Heart right ventricle (tissue), 16 donors: ENCODE measurements at regions not wholly inside any gene's neighbourhood (a gene's known extent, or its start where the extent isn't known, plus 50 kb on each side); places are given as distances from the start of the nearest gene placed in this dataset.

Experiments
- ATAC-seq, 8 donors: fragments of 200-7000 bp; cut with Tn5 transposase; one replicate each; pipeline ENCODE4 v1.9.1; 2020; ENCODE audit warnings: mild to moderate bottlenecking in 8 of 8, moderate library complexity in 8 of 8, moderate number of reproducible peaks in 1 of 8
- DNase-seq, 2 donors: peaks; one replicate each; pipeline ENCODE4 v3.0.0-alpha.2; 2020
- H3K27ac ChIP-seq, 10 donors: fragments of 200-600 bp; sonication (generic) in 2 of 10; one replicate each; pipeline versions ENCODE4 v1.5.0 to v1.8.0; 2020 to 2022; ENCODE audit warnings: mild to moderate bottlenecking in 3 of 10
- H3K27me3 ChIP-seq, 7 donors: fragments of 200-600 bp; one replicate each; pipeline ENCODE4 v1.8.0; 2021 to 2022; ENCODE audit warnings: mild to moderate bottlenecking in 2 of 7
- H3K36me3 ChIP-seq, 9 donors: fragments of 200-600 bp; sonication (generic) in 1 of 9; one replicate each; pipeline versions ENCODE4 v1.5.0 to v1.8.0; 2020 to 2022; ENCODE audit warnings: mild to moderate bottlenecking in 2 of 9
- H3K4me1 ChIP-seq, 9 donors: fragments of 200-600 bp; sonication (generic) in 1 of 9; one replicate each; pipeline versions ENCODE4 v1.5.0 to v1.8.0; 2020 to 2022; ENCODE audit warnings: mild to moderate bottlenecking in 4 of 9
- H3K4me3 ChIP-seq, 10 donors: fragments of 200-600 bp; sonication (generic) in 2 of 10; one replicate each; pipeline versions ENCODE4 v1.5.0 to v1.8.0; 2020 to 2022; ENCODE audit warnings: mild to moderate bottlenecking in 7 of 10, moderate library complexity in 2 of 10
- H3K9me3 ChIP-seq, 11 donors: fragments of 200-600 bp in 10 of 11; sonication (generic) in 2 of 11; one replicate each; pipeline versions ENCODE4 v1.5.0 to v1.8.0; 2013 to 2022; ENCODE audit warnings: mild to moderate bottlenecking in 2 of 11, control low read depth in 1 of 11, moderate library complexity in 1 of 11
- WGBS, 2 donors: extraction: QIAGEN DNeasy Blood & Tissue Kit; methylation state at CpG; one replicate each; pipeline ENCODE4 v1.1.7; 2013; ENCODE audit warnings: inconsistent platforms in 1 of 2; 5-methylcytosine and 5-hydroxymethylcytosine counted together
- intact Hi-C, 10 donors: fragments of 100-400 bp; cut with DNase I; formaldehyde crosslinking; loops; one replicate each; pipeline versions ENCODE4 v1.11.1 to v1.14.2; 2022
- TF ChIP-seq, protein P1 (sequence below), 9 donors: fragments of 200-600 bp; sonication (generic) in 2 of 9; IDR thresholded peaks; one replicate each; pipeline versions ENCODE4 v1.5.0 to v1.8.0; 2021 to 2022; ENCODE audit warnings: antibody characterized with exemption in 9 of 9, mild to moderate bottlenecking in 5 of 9, moderate library complexity in 1 of 9
- donor health status: Arrhythmogenic right ventricular cardiomyopathy.
- donor health status: ischemic (EF 13 %, LVEDD 7.1; RV severe dilation, severe dysfunction).
- donor health status: healthy with polysubstance abuse.
- donor health status: DM: no; HTN: yes; CAD: no.
- donor health status: DM: no; HTN: no; CAD: no.
- donor health status: ischemic (EF 25% LVEDD 6.9; RV normal size, moderate dysfunction).
- donor health status: ischemic (EF 25% LVEDD 5.7; RV mildly dilated, moderate dysfunction).
- donor health status: healthy.
- donor health status: DM: yes; HTN: yes; CAD: no.
- donor health status: Ischemic cardiomyopathy.
- donor health status: ischemic (EF 35%, LVEDD 5.7; RV mildly dilated, moderate dysfunction).
- donor health status: nonischemic (EF 11% LVEDD 7.7; RV severe dilation, severe dysfunction).
- donor health status: DM: yes; HTN: yes; CAD: no.
- donor health status: PGD.
- donor health status: ischemic (EF 29% LVEDD 5.4; RV normal size, mild dysfunction).
- donor health status: nonischemic (EF 23%, LVEDD 6.1; RV moderate dilation, normal function).

DNA sequence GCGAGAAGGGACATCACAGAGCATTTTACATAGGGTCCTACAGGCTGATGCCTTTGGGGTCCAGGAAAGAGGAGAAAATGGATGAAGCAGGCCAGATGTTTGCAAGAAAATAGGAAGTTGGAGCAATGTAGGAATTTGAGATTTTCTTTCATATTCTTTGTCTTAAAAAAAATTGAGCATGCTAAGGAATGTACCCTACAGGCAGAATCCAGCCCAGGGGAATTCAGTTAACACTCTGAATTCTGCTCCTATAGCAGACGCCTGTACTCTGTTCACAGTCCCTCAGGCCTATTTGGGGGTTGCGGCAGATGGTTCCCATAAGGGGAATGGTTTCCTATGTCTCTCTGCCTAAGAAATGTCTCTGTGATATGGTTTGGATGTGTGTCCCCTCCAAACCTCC, 393.7 kb upstream of the C16orf82 start:
- ATAC-seq (no peak), DNase-seq (no peak)
- H3K4me3 ChIP-seq = no peak overlapping the region
- TF ChIP-seq, protein P1, sequence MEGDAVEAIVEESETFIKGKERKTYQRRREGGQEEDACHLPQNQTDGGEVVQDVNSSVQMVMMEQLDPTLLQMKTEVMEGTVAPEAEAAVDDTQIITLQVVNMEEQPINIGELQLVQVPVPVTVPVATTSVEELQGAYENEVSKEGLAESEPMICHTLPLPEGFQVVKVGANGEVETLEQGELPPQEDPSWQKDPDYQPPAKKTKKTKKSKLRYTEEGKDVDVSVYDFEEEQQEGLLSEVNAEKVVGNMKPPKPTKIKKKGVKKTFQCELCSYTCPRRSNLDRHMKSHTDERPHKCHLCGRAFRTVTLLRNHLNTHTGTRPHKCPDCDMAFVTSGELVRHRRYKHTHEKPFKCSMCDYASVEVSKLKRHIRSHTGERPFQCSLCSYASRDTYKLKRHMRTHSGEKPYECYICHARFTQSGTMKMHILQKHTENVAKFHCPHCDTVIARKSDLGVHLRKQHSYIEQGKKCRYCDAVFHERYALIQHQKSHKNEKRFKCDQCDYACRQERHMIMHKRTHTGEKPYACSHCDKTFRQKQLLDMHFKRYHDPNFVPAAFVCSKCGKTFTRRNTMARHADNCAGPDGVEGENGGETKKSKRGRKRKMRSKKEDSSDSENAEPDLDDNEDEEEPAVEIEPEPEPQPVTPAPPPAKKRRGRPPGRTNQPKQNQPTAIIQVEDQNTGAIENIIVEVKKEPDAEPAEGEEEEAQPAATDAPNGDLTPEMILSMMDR (IDR thresholded peaks at IDR 0.05) = no peak
- no peak overlapping the region for H3K27ac ChIP-seq
- H3K36me3 ChIP-seq = no peaks in the 10 kb centered on the region
- peaks cover 0 to 14% (median 0%) of the 10 kb centered on the region in 7 donors for H3K27me3 ChIP-seq
- 85 to 88% methylated on average over 3 of the region's 3 CpGs for WGBS, 2 donors
- intact Hi-C loops = no loop called here
- no peaks in the 10 kb centered on the region for H3K4me1 ChIP-seq
- peaks cover 0 to 12% (median 0%) of the 10 kb centered on the region in 11 donors for H3K9me3 ChIP-seq

DNA sequence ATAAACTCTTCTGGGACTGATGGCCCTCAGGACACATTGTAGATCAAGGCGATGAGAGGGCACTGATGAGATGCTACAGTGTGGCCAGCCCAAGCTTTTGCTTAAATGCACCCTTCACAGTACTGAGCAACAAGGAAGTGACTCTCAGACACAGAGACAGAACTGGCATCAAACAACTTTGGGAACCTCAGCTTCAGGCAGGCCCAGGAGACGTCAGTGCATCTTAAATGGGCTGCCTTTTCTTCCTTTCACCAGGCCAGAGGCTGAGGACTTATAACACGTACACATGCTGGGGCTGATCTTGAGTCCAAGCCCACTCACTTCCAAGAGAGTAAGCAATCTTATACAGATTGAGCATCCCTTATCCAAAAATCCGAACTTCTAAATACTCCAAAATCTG, 386.1 kb upstream of the C16orf82 start:
- TF ChIP-seq, protein P1 (IDR thresholded peaks at IDR 0.05) = no peak
- intact Hi-C loops = no loop called here
- Histone ChIP-seq H3K36me3 (no peaks in the 10 kb centered on the region), H3K9me3 (peaks cover 0 to 4% (median 0%) of the 10 kb centered on the region in 11 donors), H3K27me3 (peaks cover 0 to 4% (median 0%) of the 10 kb centered on the region in 7 donors), H3K4me3 (no peak overlapping the region), H3K4me1 (no peaks in the 10 kb centered on the region), H3K27ac (no peak overlapping the region)
- WGBS, 2 donors = 63 to 67% methylated on average over 4 of the region's 4 CpGs
- DNase-seq (no peak), ATAC-seq (no peak)

DNA sequence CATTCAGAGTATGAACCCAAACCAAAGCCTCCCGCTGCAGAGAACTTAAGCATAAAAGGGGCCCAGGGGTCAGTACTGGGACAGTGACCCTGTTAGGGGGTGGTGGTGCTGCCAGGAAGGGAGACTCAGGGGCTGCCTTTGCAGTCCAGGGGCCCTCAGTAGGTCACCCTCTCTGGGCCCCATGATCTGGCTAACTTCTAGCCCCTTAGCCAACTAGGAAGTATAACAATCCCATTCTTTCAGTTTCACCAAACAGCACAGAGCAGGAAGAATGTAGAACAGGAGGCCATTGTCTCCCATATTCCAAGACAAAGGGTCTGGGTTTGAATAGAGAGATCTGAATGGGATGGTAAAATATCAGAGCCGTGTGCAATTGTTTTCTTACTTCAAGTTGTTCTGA, 378.6 kb upstream of the C16orf82 start:
- no peak for DNase-seq
- Histone ChIP-seq H3K4me3 (no peak overlapping the region), H3K27me3 (peaks cover 0 to 8% (median 0%) of the 10 kb centered on the region in 7 donors), H3K36me3 (no peaks in the 10 kb centered on the region), H3K27ac (no peak overlapping the region), H3K9me3 (peaks cover 0 to 6% (median 0%) of the 10 kb centered on the region in 11 donors), H3K4me1 (no peaks in the 10 kb centered on the region)
- TF ChIP-seq, protein P1 (IDR thresholded peaks at IDR 0.05) = no peak
- intact Hi-C loops = no loop called here
- ATAC-seq = no peak
- WGBS, 2 donors = 64 to 68% methylated on average over 2 of the region's 2 CpGs

DNA sequence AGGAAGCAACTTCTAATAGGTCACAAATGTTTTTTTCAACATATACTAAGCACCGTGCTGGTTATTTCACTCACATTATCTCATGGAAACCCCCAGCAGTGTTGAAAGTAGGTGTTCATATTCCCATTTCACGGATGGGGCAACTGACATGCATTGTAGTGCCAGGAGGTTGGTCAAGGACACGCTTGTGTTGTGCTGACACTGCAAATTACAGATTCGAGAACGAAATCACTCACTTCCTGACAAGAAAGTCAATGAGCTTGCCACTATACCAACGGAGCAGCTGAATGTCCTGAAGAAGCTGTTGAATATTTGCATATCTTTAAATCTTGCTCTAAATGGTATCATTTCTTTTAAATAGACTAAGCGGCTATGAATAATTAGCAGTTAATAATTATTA, 378.0 kb upstream of the C16orf82 start:
- no peak overlapping the region for H3K27ac ChIP-seq
- DNase-seq (no peak), ATAC-seq (no peak)
- H3K4me1 ChIP-seq = no peaks in the 10 kb centered on the region
- TF ChIP-seq, protein P1 (IDR thresholded peaks at IDR 0.05) = no peak
- H3K4me3 ChIP-seq = no peak overlapping the region
- no peaks in the 10 kb centered on the region for H3K36me3 ChIP-seq
- WGBS, 2 donors = 68 to 69% methylated on average over 7 of the region's 7 CpGs
- peaks cover 0 to 6% (median 0%) of the 10 kb centered on the region in 11 donors for H3K9me3 ChIP-seq
- H3K27me3 ChIP-seq = peaks cover 0 to 8% (median 0%) of the 10 kb centered on the region in 7 donors
- intact Hi-C loops = no loop called here
